T-cell (primary cell): ENCODE measurements at regions not wholly inside any gene's neighbourhood (a gene's known extent, or its start where the extent isn't known, plus 50 kb on each side); places are given as distances from the start of the nearest gene placed in this dataset.

Experiments used
- ATAC-seq, 4 experiments: fragments of 200-7000 bp in 3 of 4; fragments of 150-1000 bp in 1 of 4; cut with Tn5 transposase; replicated peaks in 1 of 4; 1 replicate in 3 of 4; 2 replicates in 1 of 4; pipeline ENCODE4 v1.10.0; 2021; ENCODE audit warnings: moderate library complexity in 3 of 4, mild to moderate bottlenecking in 2 of 4, moderate number of reproducible peaks in 1 of 4
- CTCF ChIA-PET, 2 donors: fragments of 300-600 bp; sonication (Branson Sonifier 250); formaldehyde crosslinking; loops; one replicate each; lab custom pipeline; 2022; ENCODE audit warnings: antibody characterized with exemption in 2 of 2; lab: Charles Lee
- POLR2A ChIA-PET, 2 donors: fragments of 300-600 bp; sonication (Branson Sonifier 250); formaldehyde crosslinking; loops; one replicate each; lab custom pipeline; 2022; ENCODE audit warnings: antibody characterized with exemption in 2 of 2; lab: Charles Lee
- DNase-seq, 35 experiments: peaks; one replicate each; pipeline versions ENCODE4 v3.0.0 to v3.0.0-alpha.2; 2013 to 2023
- H3K27ac ChIP-seq: one replicate; pipeline ENCODE4 v1.5.1; 2013; ENCODE audit warnings: low read length
- H3K27me3 ChIP-seq, 2 experiments: replicated peaks in 1 of 2; 1 replicate in 1 of 2; 2 replicates in 1 of 2; pipeline versions ENCODE4 v1.6.1 to v1.7.0; 2013; ENCODE audit warnings: low read length in 1 of 2, mixed read lengths in 1 of 2; ENCODE audit not compliant: control insufficient read depth in 2 of 2, insufficient read depth in 2 of 2; ENCODE audit errors: extremely low read depth in 1 of 2
- H3K36me3 ChIP-seq, 2 donors: 1 replicate in 1 of 2; 2 replicates in 1 of 2; pipeline versions ENCODE4 v1.6.1 to v1.7.0; 2013; ENCODE audit warnings: low read length in 1 of 2; ENCODE audit not compliant: control insufficient read depth in 2 of 2, insufficient read depth in 1 of 2; ENCODE audit errors: extremely low read depth in 1 of 2
- H3K4me1 ChIP-seq, 2 experiments: 1 replicate in 1 of 2; 2 replicates in 1 of 2; pipeline versions ENCODE4 v1.6.1 to v1.7.0; 2013; ENCODE audit warnings: low read length in 2 of 2, mixed read lengths in 1 of 2; ENCODE audit not compliant: insufficient read depth in 2 of 2, control insufficient read depth in 1 of 2; ENCODE audit errors: extremely low read depth in 1 of 2
- H3K4me3 ChIP-seq, 2 donors: 1 replicate in 1 of 2; 2 replicates in 1 of 2; pipeline versions ENCODE4 v1.5.1 to v1.7.0; 2013; ENCODE audit warnings: mild to moderate bottlenecking in 2 of 2, low read length in 1 of 2, moderate library complexity in 1 of 2; ENCODE audit not compliant: control insufficient read depth in 1 of 2; ENCODE audit errors: extremely low read depth in 1 of 2
- H3K9me3 ChIP-seq: 2 replicates; pipeline ENCODE4 v1.7.0; 2013
- H3K27ac Mint-ChIP-seq, 2 donors: one replicate each; pipeline ENCODE4 v1.8.0; 2020 to 2021; ENCODE audit warnings: mild to moderate bottlenecking in 2 of 2, mixed read lengths in 2 of 2
- H3K27me3 Mint-ChIP-seq, 2 donors: one replicate each; pipeline ENCODE4 v1.8.0; 2021 to 2022; ENCODE audit warnings: mixed read lengths in 2 of 2
- H3K36me3 Mint-ChIP-seq: one replicate; pipeline ENCODE4 v1.8.0; 2021; ENCODE audit warnings: mixed read lengths
- H3K4me1 Mint-ChIP-seq, 3 donors: one replicate each; pipeline ENCODE4 v1.8.0; 2020 to 2022; ENCODE audit warnings: mixed read lengths in 3 of 3, mild to moderate bottlenecking in 1 of 3
- H3K4me3 Mint-ChIP-seq, 3 donors: one replicate each; pipeline ENCODE4 v1.8.0; 2020 to 2022; ENCODE audit warnings: mild to moderate bottlenecking in 3 of 3, mixed read lengths in 3 of 3, moderate library complexity in 3 of 3
- H3K9me3 Mint-ChIP-seq, 3 donors: one replicate each; pipeline ENCODE4 v1.8.0; 2020 to 2022; ENCODE audit warnings: mixed read lengths in 3 of 3
- WGBS: methylation state at CpG from one replicate; pipeline ENCODE4 v1.1.5; 2013; ENCODE audit warnings: missing lambda C conversion rate; ENCODE audit not compliant: insufficient coverage; 5-methylcytosine and 5-hydroxymethylcytosine counted together

DNA sequence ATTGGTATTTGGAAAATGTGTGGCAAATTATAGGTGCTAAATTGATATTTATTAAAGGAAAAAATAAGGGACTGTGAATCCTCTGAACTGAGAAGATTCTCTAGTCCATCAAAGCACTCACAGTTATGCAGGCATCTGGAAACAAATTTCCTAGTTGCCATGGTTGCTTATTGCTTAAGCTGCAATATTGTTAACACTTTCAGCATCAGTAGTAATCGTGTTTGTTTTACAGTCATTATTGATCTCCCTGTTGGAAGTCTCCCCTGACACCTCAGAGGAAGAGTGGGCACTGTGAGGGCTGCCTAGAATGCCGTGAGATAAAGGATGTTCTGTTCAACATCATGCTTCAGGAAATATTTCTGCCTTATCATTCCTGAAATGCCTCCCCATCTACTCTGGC, 2004.3 kb upstream of the ADGRL3 start:
- no peak for DNase-seq
- H3K4me3 Mint-ChIP-seq, result no peak overlapping the region
- no CpG with 5 or more reads among the region's 2 CpGs for WGBS
- H3K4me1 Mint-ChIP-seq, result no peaks in the 10 kb centered on the region
- no peaks in the 10 kb centered on the region for H3K27me3 Mint-ChIP-seq
- ChIA-PET CTCF (no interaction called here), POLR2A (no interaction called here)
- peaks cover 7 to 29% (median 15%) of the 10 kb centered on the region in 3 donors for H3K9me3 Mint-ChIP-seq
- Histone ChIP-seq H3K27ac (no peak overlapping the region), H3K4me1 (no peaks in the 10 kb centered on the region), H3K9me3 (no peaks in the 10 kb centered on the region), H3K27me3 (no peaks in the 10 kb centered on the region), H3K36me3 (no peaks in the 10 kb centered on the region), H3K4me3 (no peak overlapping the region)
- no peaks in the 10 kb centered on the region for H3K36me3 Mint-ChIP-seq
- no peak for ATAC-seq
- H3K27ac Mint-ChIP-seq, result no peak overlapping the region

DNA sequence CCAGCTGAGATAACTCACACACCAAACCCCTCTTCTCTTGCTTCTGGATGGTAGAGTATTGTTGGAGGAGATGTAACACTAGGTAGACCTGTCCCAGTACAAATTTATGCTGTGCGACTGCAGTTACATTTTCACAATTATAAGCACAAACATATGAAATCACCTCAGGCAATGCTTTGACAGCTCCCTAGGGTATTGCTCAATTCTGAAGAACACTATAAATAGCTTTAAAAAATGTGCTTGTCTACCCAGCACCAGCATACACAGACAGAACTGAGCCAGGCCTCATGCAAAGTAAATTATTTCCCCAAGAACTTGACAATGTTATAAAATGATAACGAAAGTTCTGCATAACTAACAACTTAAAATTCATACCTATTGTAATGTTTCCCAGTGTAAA, 1999.1 kb upstream of the ADGRL3 start:
- no peak overlapping the region for H3K27ac Mint-ChIP-seq
- H3K27me3 Mint-ChIP-seq, result no peaks in the 10 kb centered on the region

DNA sequence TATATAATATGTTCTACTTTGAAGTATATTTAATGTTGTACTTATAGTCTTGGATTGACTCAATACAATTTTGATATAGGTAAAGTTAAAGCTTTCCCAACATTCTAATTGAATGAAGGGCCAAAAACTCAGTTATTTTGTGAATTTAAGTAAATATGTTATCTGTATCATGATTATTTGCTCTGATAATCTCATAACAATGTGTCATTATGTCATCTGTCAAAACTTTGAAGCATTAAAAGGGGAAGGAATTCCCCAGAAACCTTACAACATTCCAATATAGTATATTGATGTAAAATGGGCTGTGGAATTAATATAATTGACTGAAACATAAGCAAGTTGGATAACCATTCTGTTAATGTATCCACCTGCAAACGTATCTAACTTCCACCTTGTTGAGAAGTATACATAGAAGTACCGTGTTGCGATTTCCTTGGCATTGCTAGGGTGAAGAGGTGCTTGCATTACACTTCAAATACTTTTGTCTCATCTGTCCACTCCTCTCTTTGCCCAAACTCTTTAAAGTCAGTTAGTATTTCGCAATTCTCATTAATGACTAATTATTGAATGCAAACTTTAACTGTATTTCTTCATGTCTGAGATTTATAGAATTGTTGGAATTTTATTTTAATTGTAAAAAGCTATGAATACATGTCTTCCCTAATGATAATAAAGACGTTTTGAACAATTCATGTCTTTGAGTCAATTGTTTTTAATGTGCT, 1982.1 kb upstream of the ADGRL3 start:
- no peaks in the 10 kb centered on the region for H3K27me3 ChIP-seq
- CTCF ChIA-PET, result interaction anchor here in 1 of 2 donors (0.8 kb wide), 1 partner anchor 16 kb away, joined by 3 read pairs; no protein-coding TSS in a partner anchor
- POLR2A ChIA-PET, result no interaction called here
- DNase-seq (no peak), ATAC-seq (no peak)
- Mint-ChIP-seq H3K4me1 (no peaks in the 10 kb centered on the region), H3K27me3 (no peaks in the 10 kb centered on the region), H3K4me3 (no peak overlapping the region), H3K27ac (no peak overlapping the region), H3K9me3 (peaks cover 14 to 37% (median 19%) of the 10 kb centered on the region in 3 donors), H3K36me3 (no peaks in the 10 kb centered on the region)
- WGBS, result 100% methylated on average over 2 of the region's 5 CpGs
- H3K9me3 ChIP-seq, result no peaks in the 10 kb centered on the region
- no peak overlapping the region for H3K27ac ChIP-seq
- H3K36me3 ChIP-seq, result no peaks in the 10 kb centered on the region
- H3K4me1 ChIP-seq, result no peaks in the 10 kb centered on the region
- H3K4me3 ChIP-seq, result no peak overlapping the region

More for the DNA sequence above, 1999.1 kb upstream of the ADGRL3 start:
- no peaks in the 10 kb centered on the region for H3K36me3 ChIP-seq
- H3K4me3 Mint-ChIP-seq, result no peak overlapping the region
- no peaks in the 10 kb centered on the region for H3K4me1 Mint-ChIP-seq
- ATAC-seq, result no peak
- H3K4me3 ChIP-seq, result no peak overlapping the region
- H3K9me3 ChIP-seq, result no peaks in the 10 kb centered on the region
- no CpG with 5 or more reads among the region's 2 CpGs for WGBS
- no peaks in the 10 kb centered on the region for H3K36me3 Mint-ChIP-seq
- no peak overlapping the region for H3K27ac ChIP-seq
- ChIA-PET CTCF (no interaction called here), POLR2A (no interaction called here)
- DNase-seq, result no peak
- peaks cover 8 to 26% (median 13%) of the 10 kb centered on the region in 3 donors for H3K9me3 Mint-ChIP-seq
- H3K4me1 ChIP-seq, result no peaks in the 10 kb centered on the region
- H3K27me3 ChIP-seq, result no peaks in the 10 kb centered on the region

DNA sequence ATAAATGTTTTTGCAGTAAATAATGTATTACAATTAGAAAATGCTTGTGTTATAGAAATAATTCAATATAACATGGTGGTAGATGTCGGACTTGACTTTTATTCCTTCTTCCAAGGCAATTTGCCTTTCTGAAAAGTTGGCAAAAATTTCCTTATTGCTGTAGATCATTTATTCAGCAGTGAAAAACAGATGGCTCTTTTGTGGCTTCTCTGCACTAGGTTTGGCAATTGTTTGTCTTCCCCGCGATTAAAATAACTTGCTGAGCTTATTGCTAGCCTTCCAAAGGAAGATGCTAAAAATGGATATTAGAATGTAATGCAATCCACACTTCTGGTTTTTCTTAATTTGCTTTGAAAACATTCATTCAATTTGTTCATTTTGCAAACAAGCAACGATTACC, 1977.9 kb upstream of the ADGRL3 start:
- Mint-ChIP-seq H3K9me3 (peaks cover 11 to 28% (median 16%) of the 10 kb centered on the region in 3 donors), H3K27ac (no peak overlapping the region), H3K4me1 (no peaks in the 10 kb centered on the region), H3K27me3 (no peaks in the 10 kb centered on the region), H3K4me3 (no peak overlapping the region), H3K36me3 (no peaks in the 10 kb centered on the region)
- no peaks in the 10 kb centered on the region for H3K36me3 ChIP-seq
- H3K4me3 ChIP-seq, result no peak overlapping the region
- POLR2A ChIA-PET, result no interaction called here
- WGBS, result no CpG with 5 or more reads among the region's 4 CpGs
- ATAC-seq, result no peak
- CTCF ChIA-PET, result no interaction called here
- DNase-seq, result no peak
- H3K4me1 ChIP-seq, result no peaks in the 10 kb centered on the region
- no peak overlapping the region for H3K27ac ChIP-seq
- no peaks in the 10 kb centered on the region for H3K27me3 ChIP-seq
- H3K9me3 ChIP-seq, result no peaks in the 10 kb centered on the region

DNA sequence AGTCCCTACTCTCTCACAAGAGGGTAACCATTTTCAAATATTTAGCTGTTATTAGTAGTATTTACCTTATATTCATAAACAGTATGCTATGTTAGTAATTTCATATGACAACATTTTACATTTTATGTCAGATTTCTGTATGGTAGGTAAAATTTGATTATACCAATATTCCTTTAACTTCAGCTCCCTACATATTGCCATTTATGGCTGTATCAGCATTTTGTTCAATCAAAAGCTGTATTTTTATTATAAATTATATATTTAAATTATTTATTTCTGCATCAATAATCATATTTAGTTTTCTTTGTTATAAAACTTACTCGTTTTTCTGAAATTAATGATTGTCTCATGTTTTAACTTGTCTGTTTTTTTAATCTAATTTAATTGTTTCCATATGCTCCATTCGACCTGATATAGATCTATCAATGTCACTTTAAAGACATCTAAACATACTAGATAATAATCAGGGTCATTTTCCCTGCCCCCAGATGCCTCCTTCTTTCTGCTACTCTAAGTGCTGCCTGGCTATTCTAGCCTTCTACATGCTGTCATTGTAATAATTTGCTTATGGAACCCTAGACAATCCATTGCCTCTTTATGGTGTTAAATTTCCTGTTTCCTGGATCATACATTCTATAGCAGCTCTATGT, 1976.7 kb upstream of the ADGRL3 start:
- no peaks in the 10 kb centered on the region for H3K27me3 Mint-ChIP-seq
- no CpG with 5 or more reads among the region's 2 CpGs for WGBS

DNA sequence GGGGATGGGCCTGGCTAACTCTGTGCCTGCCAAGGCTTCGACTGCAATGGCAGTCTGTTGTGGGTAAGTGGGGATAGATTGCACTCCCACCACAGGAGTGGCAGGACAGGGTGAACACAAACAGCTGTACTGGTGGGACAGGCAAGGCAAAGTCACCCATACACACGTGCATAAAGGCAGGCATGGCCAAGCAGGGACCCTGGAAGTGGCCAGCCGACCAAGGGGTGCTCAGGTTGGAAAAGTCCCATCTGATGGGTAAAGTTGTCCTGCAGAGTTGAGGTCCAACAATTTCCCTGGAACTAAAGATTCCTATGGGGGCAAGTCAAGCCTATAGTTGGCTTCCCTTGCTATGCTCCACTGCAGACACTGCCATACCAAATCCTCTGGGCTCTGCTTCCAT, 1961.9 kb upstream of the ADGRL3 start:
- Mint-ChIP-seq H3K27ac (no peak overlapping the region), H3K36me3 (no peaks in the 10 kb centered on the region), H3K9me3 (peaks cover 15 to 53% (median 34%) of the 10 kb centered on the region in 3 donors), H3K4me1 (no peaks in the 10 kb centered on the region), H3K27me3 (no peaks in the 10 kb centered on the region), H3K4me3 (no peak overlapping the region)
- 28% methylated on average over 2 of the region's 3 CpGs for WGBS
- Histone ChIP-seq H3K36me3 (no peaks in the 10 kb centered on the region), H3K27me3 (no peaks in the 10 kb centered on the region), H3K9me3 (no peaks in the 10 kb centered on the region), H3K4me1 (no peaks in the 10 kb centered on the region), H3K4me3 (no peak overlapping the region), H3K27ac (no peak overlapping the region)
- DNase-seq (no peak), ATAC-seq (no peak)
- CTCF ChIA-PET, result no interaction called here
- POLR2A ChIA-PET, result no interaction called here

More for the DNA sequence above, 1976.7 kb upstream of the ADGRL3 start:
- DNase-seq, result no peak
- Mint-ChIP-seq H3K4me3 (no peak overlapping the region), H3K27ac (no peak overlapping the region), H3K36me3 (no peaks in the 10 kb centered on the region), H3K9me3 (peaks cover 11 to 35% (median 19%) of the 10 kb centered on the region in 3 donors), H3K4me1 (no peaks in the 10 kb centered on the region)
- ChIA-PET CTCF (no interaction called here), POLR2A (no interaction called here)
- no peaks in the 10 kb centered on the region for H3K9me3 ChIP-seq
- H3K4me3 ChIP-seq, result no peak overlapping the region
- ATAC-seq, result no peak
- H3K36me3 ChIP-seq, result no peaks in the 10 kb centered on the region
- no peaks in the 10 kb centered on the region for H3K27me3 ChIP-seq
- no peak overlapping the region for H3K27ac ChIP-seq
- H3K4me1 ChIP-seq, result no peaks in the 10 kb centered on the region
